ENCODE measurements at regions not wholly inside any gene's neighbourhood (a gene's known extent, or its start where the extent isn't known, plus 50 kb on each side); places are given as distances from the start of the nearest gene placed in this dataset.

- H3K4me2 ChIP-seq = no peak overlapping the region
- no peaks in the 10 kb centered on the region for H3K79me2 ChIP-seq (ENCODE audit: low read depth)
- H3K27me3 ChIP-seq (ENCODE audit: insufficient read depth, low read depth) = no peaks in the 10 kb centered on the region
- peak in 1 of 2 experiments; percentile 53 for DNase-seq
- ChIA-PET POLR2A (ENCODE audit: unreplicated experiment) (no interaction called here), CTCF (no interaction called here)
- TF ChIP-seq EZH2 (IDR thresholded peaks at IDR 0.05; ENCODE audit: low read depth) = no peak
- no peak for TF ChIP-seq CTCF (conservative IDR thresholded peaks at IDR 0.05)
- peaks cover 24% of the 10 kb centered on the region for H3K4me1 ChIP-seq (replicated peaks; ENCODE audit: insufficient read depth)
- no TSS peak for BruUV-seq (replicated peaks)
- intact Hi-C loops (cut with micrococcal nuclease; ENCODE audit: unreplicated experiment) = no loop called here
- peaks cover 10% of the 10 kb centered on the region for H3K9me3 ChIP-seq (ENCODE audit: insufficient read depth, low read depth)
- H3K4me3 ChIP-seq = no peak overlapping the region
- H3F3A ChIP-seq (ENCODE audit: insufficient read depth, low read depth) = peaks cover 7% of the 10 kb centered on the region; the same call in 1 of the 2 replicates
- H3K27ac ChIP-seq = no peak overlapping the region
- no peaks in the 10 kb centered on the region for H3K9me2 ChIP-seq (ENCODE audit: insufficient read depth)
- H4K20me1 ChIP-seq (ENCODE audit: insufficient read depth) = no peaks in the 10 kb centered on the region
- no peaks in the 10 kb centered on the region; the same call in 1 of the 2 replicates for H3K36me3 ChIP-seq (ENCODE audit: low read depth)
- H2AFZ ChIP-seq = no peak overlapping the region
These were observed 374.1 kb upstream of the CITED2 start for GRCh38 chr6:139748353-139749146.

DNA sequence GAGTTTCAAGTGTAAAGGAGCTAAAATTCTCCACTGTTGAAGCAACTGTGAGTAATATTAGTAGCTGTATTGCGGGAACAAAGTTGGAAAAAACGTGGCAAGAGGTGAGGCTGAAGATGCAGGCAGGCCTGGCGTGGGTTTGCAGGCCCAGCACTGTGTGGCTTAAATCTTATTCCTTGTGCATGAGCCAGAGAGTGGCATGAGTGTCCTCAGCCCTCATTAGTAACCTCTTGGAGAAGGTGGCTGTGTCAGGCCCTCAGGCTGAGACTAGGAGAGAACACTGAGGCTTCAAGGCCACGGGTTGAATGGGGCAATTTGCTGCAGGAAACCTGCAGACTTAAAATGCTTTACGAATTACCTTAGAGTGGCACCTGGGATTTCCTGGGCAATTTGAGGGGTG, 372.7 kb upstream of the CITED2 start:
- H3K4me1 ChIP-seq (replicated peaks; ENCODE audit: insufficient read depth) = peaks cover 24% of the 10 kb centered on the region
- BruUV-seq (replicated peaks) = no TSS peak
- CTCF ChIA-PET = no interaction called here

GRCh38 chr6:139744891-139745290, 370.4 kb upstream of the CITED2 start:
- no peak overlapping the region for H3K27ac ChIP-seq
- H3K4me2 ChIP-seq = no peak overlapping the region
- peaks cover 24% of the 10 kb centered on the region for H3K4me1 ChIP-seq (replicated peaks; ENCODE audit: insufficient read depth)
- H2AFZ ChIP-seq = no peak overlapping the region
- H3K36me3 ChIP-seq (ENCODE audit: low read depth) = no peaks in the 10 kb centered on the region; the same call in 1 of the 2 replicates
- ChIA-PET POLR2A (ENCODE audit: unreplicated experiment) (no interaction called here), CTCF (no interaction called here)
- H3K79me2 ChIP-seq (ENCODE audit: low read depth) = no peaks in the 10 kb centered on the region
- DNase-seq = no peak
- TF ChIP-seq EZH2 (IDR thresholded peaks at IDR 0.05; ENCODE audit: low read depth) (no peak), CTCF (conservative IDR thresholded peaks at IDR 0.05) (no peak)
- intact Hi-C loops (cut with micrococcal nuclease; ENCODE audit: unreplicated experiment) = no loop called here
- no TSS peak for BruUV-seq (replicated peaks)
- peaks cover 10% of the 10 kb centered on the region for H3K9me3 ChIP-seq (ENCODE audit: insufficient read depth, low read depth)
- H4K20me1 ChIP-seq (ENCODE audit: insufficient read depth) = no peaks in the 10 kb centered on the region
- H3K27me3 ChIP-seq (ENCODE audit: insufficient read depth, low read depth) = no peaks in the 10 kb centered on the region
- no peak overlapping the region for H3K4me3 ChIP-seq
- H3K9me2 ChIP-seq (ENCODE audit: insufficient read depth) = no peaks in the 10 kb centered on the region
- H3F3A ChIP-seq (ENCODE audit: insufficient read depth, low read depth) = peaks cover 13% of the 10 kb centered on the region; the same call in 1 of the 2 replicates

More for the DNA sequence above, 372.7 kb upstream of the CITED2 start:
- Histone ChIP-seq H4K20me1 (ENCODE audit: insufficient read depth) (no peaks in the 10 kb centered on the region), H3K4me2 (no peak overlapping the region), H3K27me3 (ENCODE audit: insufficient read depth, low read depth) (no peaks in the 10 kb centered on the region), H3K27ac (no peak overlapping the region), H3K36me3 (ENCODE audit: low read depth) (no peaks in the 10 kb centered on the region; the same call in 1 of the 2 replicates), H3K4me3 (no peak overlapping the region), H2AFZ (no peak overlapping the region), H3K9me3 (ENCODE audit: insufficient read depth, low read depth) (peaks cover 10% of the 10 kb centered on the region), H3K79me2 (ENCODE audit: low read depth) (no peaks in the 10 kb centered on the region), H3K9me2 (ENCODE audit: insufficient read depth) (no peaks in the 10 kb centered on the region), H3F3A (ENCODE audit: insufficient read depth, low read depth) (peaks cover 13% of the 10 kb centered on the region; the same call in 1 of the 2 replicates)
- intact Hi-C loops (cut with micrococcal nuclease; ENCODE audit: unreplicated experiment) = no loop called here
- TF ChIP-seq CTCF (conservative IDR thresholded peaks at IDR 0.05) = no peak
- TF ChIP-seq EZH2 (IDR thresholded peaks at IDR 0.05; ENCODE audit: low read depth) = no peak
- POLR2A ChIA-PET (ENCODE audit: unreplicated experiment) = no interaction called here
- DNase-seq = no peak

Measured in PC-9 (cell line).